ENCODE measurements at regions not wholly inside any gene's neighbourhood (a gene's known extent, or its start where the extent isn't known, plus 50 kb on each side); places are given as distances from the start of the nearest gene placed in this dataset.
"Not testable (repeated sequence)": the region's sequence is repeated elsewhere in the genome, so short reads cannot be mapped to it uniquely, and the experiment has no call there.

GRCh38 chr2:139538332-139539020 is 758.3 kb upstream of the NXPH2 start:
- not testable (repeated sequence) for DNase-seq

DNA sequence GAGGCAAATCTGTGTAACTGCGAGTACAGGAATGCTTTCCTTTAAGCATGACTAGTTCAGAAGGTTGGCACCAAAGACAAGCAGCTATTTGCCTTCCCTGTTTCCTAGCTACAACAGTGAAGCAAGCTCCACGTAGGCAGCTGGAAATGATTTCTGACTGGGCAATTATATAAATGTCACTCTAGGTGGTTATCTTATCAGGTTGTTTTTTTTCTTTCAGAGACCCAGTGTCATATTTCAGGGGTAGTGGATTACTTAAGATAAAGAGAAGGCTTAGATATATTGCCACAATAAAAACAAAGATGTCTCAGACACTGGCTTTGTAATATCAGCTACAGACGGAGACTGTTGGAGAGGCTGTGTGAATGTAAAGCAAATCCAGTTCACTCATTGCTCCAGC is 748.9 kb upstream of the NXPH2 start:
- peak; percentile 16 for DNase-seq

DNA sequence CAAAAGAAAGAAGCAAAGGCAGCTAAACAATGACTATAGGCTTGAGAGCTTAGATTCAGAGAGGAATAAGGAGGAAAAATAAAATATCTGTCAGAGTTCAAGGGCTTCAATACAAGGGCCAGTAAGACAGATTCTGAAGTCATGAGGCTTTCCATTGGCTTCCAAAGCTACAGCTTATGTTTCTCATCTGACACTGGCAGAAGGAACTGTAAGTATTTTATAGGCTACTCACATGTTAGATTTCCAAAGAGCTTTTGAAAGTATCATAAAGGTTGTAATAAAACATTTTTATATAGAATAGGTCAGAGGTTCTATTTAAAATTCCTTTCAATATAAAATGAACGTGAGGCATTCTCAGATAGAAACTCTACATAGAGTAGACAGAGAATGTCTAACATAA is 746.6 kb upstream of the NXPH2 start:
- no peak for DNase-seq

DNA sequence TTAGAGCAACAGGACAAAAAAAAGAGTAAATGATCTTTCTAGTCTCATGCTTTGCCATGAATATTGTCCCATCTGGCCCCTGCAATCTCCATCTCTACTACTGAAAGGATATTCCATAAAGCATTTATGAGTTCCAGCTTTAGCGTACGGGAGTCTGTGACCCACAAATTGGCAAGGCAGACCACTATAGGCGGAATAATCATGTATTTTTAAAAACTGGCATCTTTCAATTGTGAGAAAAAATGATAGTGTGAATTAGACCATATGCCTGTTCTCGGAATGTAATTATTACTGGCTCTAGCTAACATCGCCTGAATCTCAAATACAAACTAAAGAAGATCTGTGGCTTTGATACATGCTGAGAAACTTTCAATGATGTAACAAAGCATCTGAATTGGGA is 738.1 kb upstream of the NXPH2 start:
- DNase-seq: no peak

- no peak for DNase-seq
These were observed 734.8 kb upstream of the NXPH2 start for GRCh38 chr2:139514951-139515350.

- no peak for DNase-seq
These were observed 715.7 kb upstream of the NXPH2 start for GRCh38 chr2:139495851-139496250.

DNA sequence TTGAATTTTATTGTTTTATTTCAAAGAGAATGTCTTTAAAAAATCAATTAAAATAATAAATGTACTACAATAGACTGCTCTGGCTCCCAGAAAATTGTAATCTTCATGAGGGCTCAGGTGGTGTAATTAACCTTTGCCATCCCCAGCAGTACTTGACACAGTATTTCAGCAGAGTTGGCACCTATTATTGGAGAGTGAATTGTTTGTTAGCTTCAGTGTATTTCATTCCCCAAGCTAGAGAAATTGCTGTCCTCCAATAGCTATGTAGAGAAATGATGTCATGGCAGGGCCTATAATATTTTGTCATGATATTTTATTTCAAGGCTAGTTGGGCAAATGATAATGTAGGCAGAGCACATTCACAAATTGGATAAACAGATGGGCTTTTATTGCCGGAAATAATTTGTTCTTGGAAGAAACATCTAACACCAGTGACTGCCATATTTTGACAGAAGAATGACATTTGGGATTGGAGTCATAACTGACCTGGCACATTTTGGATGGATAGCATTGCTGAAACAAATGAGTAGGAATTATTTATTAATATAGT is 712.0 kb upstream of the NXPH2 start:
- no peak for DNase-seq

DNA sequence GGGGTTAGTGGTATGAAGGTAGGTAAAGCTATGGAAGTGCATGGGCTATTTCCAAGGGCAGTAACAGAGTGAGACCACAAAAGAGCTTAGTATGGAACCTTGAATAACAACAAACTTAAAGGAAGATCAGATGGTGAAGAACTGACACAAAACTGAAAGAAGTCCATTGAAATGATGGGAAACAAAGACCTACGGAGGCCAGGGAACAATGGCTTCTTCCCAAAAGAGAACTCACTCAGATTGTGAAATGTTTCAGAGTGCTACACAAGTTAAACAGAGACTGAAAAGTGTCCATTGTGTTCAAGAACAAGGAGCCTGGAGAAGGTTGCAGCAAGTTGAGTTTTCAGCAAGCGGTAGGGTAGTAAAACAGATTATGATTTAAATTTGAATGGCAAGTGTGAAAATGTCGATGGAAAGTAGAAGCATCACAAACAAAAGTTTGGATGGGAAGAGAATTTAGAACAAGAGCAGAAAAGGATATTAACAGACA is 700.0 kb upstream of the NXPH2 start:
- no peak for DNase-seq

DNA sequence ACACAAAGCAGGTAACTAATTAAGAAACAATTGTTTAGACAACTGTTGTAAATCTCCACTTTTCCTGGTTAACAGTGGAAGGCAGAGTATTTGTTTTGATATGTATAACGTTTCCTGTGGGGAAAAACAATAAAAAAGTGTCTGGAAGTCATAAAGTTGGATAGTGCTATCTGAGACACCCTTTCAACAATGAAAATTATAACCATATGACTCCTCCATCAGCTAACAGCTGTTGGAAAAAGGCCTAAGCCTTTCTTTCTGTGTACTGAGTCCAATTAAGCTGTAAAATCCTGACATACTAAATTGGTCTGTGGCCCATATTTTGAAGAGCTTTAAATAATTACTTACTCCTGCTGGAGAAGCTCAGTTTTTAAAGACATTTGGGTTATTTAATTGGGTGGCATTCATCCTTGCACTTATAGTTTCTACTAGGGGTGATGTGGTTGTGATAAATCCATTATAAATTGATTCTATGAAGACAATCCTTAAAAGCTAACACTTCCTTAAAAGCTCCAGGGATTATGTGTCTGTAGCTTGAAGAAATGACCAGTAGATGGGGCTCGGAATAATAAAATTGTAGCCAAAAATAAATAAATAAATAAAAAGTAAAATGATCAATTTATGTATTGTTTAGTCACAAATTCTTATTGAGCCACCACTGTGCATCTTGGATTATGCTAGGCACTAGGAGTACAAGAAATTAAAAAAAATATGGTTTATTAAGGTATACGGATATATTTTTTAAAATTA is 698.1 kb upstream of the NXPH2 start:
- peak; percentile 61 for DNase-seq

DNA sequence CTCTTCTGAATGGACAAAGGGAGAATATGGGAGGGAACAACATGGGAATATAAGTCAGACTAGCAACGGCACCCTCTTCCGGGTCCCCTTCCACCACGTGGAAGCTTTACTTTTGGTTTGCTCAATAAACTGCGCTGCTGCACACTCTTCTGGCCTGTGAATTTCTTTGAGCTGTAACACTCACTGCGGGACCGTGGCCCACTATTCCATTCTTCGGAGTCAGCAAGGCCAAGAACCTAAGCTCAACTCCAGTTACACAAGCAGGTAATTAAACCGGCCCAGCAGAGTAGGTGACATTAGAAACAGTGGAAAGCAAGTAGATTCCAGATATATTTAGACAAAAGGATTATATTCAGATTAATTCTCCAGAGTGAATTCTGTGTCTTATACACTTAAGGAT is 697.4 kb upstream of the NXPH2 start:
- DNase-seq: no peak

- DNase-seq: no peak
These were observed 689.8 kb upstream of the NXPH2 start for GRCh38 chr2:139469985-139470384.

DNA sequence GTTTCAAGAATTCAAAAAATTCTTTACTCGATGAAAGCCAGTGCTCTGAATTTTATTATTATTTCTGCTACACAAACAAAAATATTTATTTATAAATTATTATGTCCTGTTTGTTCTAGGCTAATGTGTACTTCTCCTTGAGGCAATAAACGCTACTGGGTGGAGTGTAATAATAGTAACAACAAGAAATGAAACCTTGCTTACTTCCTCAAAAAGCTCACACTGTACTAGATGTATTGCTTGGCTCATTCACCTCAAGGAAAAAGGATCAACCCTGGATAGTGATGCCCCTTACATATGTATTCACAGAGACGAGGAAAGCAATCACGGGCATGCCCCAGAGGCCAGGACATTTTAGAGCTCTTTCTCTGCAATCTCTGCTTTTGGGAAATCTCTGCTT is 685.6 kb upstream of the NXPH2 start:
- DNase-seq: no peak

DNA sequence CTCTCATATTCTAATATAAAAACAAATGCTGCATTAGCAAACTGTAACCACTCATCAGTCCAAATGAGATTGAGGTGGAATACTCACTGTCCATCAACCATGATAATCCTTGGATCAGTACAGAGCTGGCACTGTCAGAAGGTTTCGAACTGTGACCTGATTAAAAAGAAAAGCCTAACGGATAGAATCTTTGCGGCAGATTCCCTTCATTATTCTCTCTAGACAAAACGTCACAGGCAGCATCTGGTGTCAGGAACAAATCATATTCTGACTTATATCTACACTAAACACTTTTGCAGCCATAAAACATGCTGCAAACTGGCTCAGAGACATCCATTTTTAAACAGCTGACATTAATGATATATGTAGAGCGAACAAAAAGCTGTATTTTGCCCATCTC is 677.7 kb upstream of the NXPH2 start:
- no peak for DNase-seq

DNA sequence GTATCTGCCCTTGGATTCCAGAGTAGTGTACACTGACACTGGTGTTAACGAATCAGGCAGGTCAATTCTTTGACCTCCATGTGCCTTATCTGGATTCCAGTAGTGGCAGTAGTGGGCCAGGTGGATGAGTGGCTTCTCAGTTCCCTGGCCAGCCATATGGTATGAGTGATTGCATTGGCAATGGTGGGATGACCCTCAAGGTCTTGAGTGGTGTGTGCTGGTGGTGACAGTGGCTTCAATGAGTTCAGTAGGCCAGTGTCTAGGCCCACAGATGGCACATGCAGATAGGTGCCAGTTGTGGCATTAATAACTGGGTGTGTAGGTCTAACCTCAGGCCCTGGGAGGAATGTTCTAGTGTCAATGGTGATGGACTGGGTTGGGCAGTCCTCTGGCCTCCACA is 674.1 kb upstream of the NXPH2 start:
- no peak for DNase-seq

DNA sequence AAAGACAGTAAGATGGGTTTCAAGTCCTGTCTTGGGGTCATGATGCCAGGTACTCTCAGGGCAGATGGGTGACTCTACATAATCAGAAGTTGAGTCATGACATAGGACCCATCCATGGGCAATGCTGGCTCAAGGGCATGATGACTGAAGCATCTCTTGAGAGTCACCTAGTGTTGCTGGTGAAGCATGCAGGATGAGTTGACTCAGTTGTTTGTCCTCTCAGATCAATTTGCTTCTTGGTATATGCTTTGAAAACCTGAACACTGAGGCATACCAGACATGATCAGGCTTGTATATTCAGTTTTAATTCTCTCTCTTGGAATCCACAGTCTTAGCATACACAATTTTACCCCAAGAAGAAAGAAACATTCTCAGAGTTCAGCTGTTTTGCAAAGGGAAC is 658.9 kb upstream of the NXPH2 start:
- no peak for DNase-seq

DNA sequence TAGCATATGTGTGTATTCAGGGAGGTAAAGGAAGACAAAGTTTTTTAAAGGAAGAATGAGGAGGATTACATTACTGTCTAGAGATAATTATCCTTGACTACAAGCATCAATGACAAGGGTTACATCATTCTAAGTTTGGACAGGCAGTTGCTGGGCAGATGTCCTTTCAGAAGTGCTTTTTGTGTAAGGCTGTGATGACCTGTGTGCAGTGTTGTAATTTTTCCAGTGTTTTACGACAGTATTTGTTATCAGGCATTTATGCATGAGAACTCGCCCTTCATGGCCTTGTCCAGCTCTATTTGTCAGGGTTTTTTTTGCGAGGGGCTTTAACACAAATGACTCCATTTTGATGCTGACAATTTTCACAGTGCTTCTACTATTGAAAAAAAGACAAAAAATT is 658.3 kb upstream of the NXPH2 start:
- DNase-seq: no peak

GRCh38 chr2:139427164-139427563 is 647.0 kb upstream of the NXPH2 start:
- DNase-seq: no peak

DNA sequence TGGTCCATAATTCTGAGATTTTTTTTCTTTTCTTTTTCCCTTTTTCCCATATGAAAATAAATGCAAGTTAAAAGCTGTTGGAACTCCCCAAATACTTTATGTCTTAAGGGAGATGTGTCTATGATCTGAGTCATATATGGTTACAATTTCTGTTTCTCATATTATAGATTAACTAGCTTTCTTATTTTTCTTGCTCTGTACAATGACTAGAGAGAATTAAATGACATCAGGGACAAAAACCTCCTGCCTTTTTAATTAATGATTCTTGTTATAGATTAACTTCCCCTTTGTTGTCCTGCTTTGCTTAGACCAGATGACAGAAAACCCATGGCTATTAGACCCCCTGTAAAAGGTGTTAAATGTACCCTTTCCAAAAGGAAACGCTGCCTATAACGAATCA is 643.9 kb upstream of the NXPH2 start:
- no peak for DNase-seq

- DNase-seq: no peak
These were observed 631.0 kb upstream of the NXPH2 start for GRCh38 chr2:139411236-139411635.

DNA sequence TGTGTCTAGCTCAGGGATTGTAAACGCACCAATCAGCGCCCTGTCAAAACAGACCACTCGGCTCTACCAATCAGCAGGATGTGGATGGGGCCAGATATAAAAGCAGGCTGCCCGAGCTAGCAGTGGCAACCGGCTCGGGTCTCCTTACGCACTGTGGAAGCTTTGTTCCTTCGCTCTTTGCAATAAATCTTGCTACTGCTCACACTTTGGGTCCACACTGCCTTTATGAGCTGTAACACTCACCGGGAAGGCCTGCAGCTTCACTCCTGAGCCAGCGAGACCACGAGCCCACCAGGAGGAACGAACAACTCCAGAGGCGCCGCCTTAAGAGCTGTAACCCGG is 630.6 kb upstream of the NXPH2 start:
- not testable (repeated sequence) for DNase-seq

DNA sequence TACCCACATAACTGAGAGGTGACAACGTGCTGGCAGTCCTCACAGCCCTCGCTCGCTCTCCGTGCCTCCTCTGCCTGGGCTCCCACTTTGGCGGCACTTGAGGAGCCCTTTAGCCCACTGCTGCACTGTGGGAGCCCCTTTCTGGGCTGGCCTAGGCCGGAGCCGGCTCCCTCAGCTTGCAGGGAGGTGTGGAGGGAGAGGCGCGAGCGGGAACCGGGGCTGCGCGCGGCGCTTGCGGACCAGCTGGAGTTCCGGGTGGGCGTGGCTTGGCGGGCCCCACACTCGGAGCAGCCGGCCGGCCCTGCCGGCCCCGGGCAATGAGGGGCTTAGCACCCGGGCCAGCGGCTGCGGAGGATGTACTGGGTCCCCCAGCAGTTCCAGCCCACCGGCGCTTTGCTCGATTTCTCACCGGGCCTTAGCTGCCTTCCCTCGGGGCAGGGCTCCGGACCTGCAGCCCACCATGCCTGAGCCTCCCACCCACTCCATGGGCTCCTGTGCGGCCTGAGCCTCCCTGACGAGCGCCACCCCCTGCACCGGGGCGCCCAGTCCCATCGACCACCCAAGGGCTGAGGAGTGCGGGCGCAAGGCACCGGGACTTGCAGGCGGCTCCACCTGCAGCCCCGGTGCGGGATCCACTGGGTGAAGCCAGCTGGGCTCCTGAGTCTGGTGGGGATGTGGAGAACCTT is 630.1 kb upstream of the NXPH2 start:
- DNase-seq: not testable (repeated sequence)

GRCh38 chr2:139409212-139409611 is 629.0 kb upstream of the NXPH2 start:
- DNase-seq: no peak

GRCh38 chr2:139403948-139404347 is 623.8 kb upstream of the NXPH2 start:
- DNase-seq: no peak

DNA sequence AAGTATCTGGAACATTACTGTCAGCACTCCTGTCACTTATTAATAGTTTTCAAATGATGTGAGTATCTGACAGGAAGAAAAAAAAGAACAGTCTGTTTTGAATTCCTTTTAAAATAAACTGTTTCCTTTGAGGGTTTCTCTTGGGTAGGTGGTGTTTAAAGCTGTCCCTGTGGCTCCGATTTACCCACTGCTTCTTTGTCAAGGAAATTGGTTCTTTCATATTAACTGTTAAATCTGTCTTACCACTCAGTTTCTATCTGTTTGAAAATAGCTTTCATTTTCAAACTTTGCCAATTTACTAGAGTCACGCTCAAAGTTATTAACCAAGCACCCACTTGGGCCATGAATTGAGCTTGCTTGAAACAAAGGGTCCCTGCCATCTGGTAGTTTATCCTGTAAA is 614.6 kb upstream of the NXPH2 start:
- DNase-seq: no peak

Data from NCI-H1092 treated with DMSO at 0.1 percent for 48 hours (cell line).